ENCODE measurements at regions not wholly inside any gene's neighbourhood (a gene's known extent, or its start where the extent isn't known, plus 50 kb on each side); places are given as distances from the start of the nearest gene placed in this dataset.
A peak's percentile ranks its signal among the peaks of the same experiment; 100 is the strongest.
"Not testable (repeated sequence)": the region's sequence is repeated elsewhere in the genome, so short reads cannot be mapped to it uniquely, and the experiment has no call there.

- no peak for DNase-seq
Observed at GRCh38 chr7:52592698-52593097, 442.7 kb upstream of the POM121L12 start.

GRCh38 chr7:52586704-52587103, 448.7 kb upstream of the POM121L12 start:
- no peak for DNase-seq

GRCh38 chr7:52584041-52584440, 451.4 kb upstream of the POM121L12 start:
- no peak for DNase-seq

- not testable (repeated sequence) for DNase-seq
Observed at GRCh38 chr7:52573141-52573540, 462.3 kb upstream of the POM121L12 start.

- DNase-seq = peak in 3 of 58 donors; percentile 29 to 48 (median 40)
Observed at GRCh38 chr7:52571026-52571425, 464.4 kb upstream of the POM121L12 start.

GRCh38 chr7:52569151-52569550, 466.3 kb upstream of the POM121L12 start:
- no peak for DNase-seq

GRCh38 chr7:52565974-52566373, 469.5 kb upstream of the POM121L12 start:
- no peak for DNase-seq

GRCh38 chr7:52555805-52556204, 479.6 kb upstream of the POM121L12 start:
- DNase-seq = no peak

- DNase-seq = no peak
Observed at GRCh38 chr7:52547308-52547910, 488.0 kb upstream of the POM121L12 start.

GRCh38 chr7:52541198-52541765, 494.2 kb upstream of the POM121L12 start:
- not testable (repeated sequence) for DNase-seq

GRCh38 chr7:52540041-52540440, 495.4 kb upstream of the POM121L12 start:
- DNase-seq = no peak

GRCh38 chr7:52539414-52539813, 496.0 kb upstream of the POM121L12 start:
- no peak for DNase-seq

GRCh38 chr7:52537051-52537450, 498.4 kb upstream of the POM121L12 start:
- DNase-seq = no peak

GRCh38 chr7:52525772-52526341, 509.6 kb upstream of the POM121L12 start:
- no peak for DNase-seq

- DNase-seq = no peak
Observed at GRCh38 chr7:52518869-52519268, 516.6 kb upstream of the POM121L12 start.

GRCh38 chr7:52512656-52513055, 522.8 kb upstream of the POM121L12 start:
- no peak for DNase-seq

GRCh38 chr7:52507546-52508255, 527.7 kb upstream of the POM121L12 start:
- DNase-seq = no peak

- no peak for DNase-seq
Observed at GRCh38 chr7:52506325-52506724, 529.1 kb upstream of the POM121L12 start.

- no peak for DNase-seq
Observed at GRCh38 chr7:52504561-52504960, 530.9 kb upstream of the POM121L12 start.

- peak in 13 of 58 donors; percentile 1 to 24 (median 4) for DNase-seq
Observed at GRCh38 chr7:52502281-52502680, 533.2 kb upstream of the POM121L12 start.

GRCh38 chr7:52501696-52502095, 533.7 kb upstream of the POM121L12 start:
- DNase-seq = no peak

GRCh38 chr7:52500841-52501240, 534.6 kb upstream of the POM121L12 start:
- DNase-seq = no peak
